Fibroblast of villous mesenchyme (primary cell): ENCODE measurements at regions not wholly inside any gene's neighbourhood (a gene's known extent, or its start where the extent isn't known, plus 50 kb on each side); places are given as distances from the start of the nearest gene placed in this dataset.

Source experiments
- DNase-seq: peaks from one replicate; pipeline ENCODE4 v3.0.0-alpha.2; 2010; ENCODE audit warnings: low read depth
- H3K4me3 ChIP-seq: 2 replicates; pipeline ENCODE4 v1.5.1; 2011; ENCODE audit warnings: low read depth, mild to moderate bottlenecking, low read length
- TF ChIP-seq, protein P1 (sequence below): IDR thresholded peaks from 2 replicates; pipeline ENCODE4 v1.5.1; 2012; ENCODE audit warnings: low read depth, mild to moderate bottlenecking, low read length; ENCODE audit not compliant: insufficient read depth

DNA sequence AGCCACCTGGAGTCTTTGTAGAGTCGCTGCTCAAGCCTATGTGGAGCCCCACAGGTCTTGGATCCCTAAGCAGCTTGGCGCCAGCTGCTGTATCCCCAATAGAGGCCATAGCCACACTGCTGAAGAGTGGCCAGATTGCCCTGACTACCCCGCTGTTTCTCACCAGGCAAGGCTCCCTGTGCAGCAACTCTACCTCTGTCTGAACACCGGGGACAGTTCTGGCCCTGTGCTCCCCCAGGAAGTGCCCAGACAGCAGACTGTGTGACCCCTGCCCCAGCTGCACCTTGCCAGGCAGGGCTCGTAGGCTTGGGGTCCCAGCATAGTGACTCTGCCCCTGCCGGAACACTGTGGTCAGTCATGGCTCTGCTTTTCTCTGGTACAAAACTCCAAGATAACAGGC, 53.5 kb upstream of the GALNT13 start:
- no peak overlapping the region for H3K4me3 ChIP-seq
- no peak for DNase-seq
- TF ChIP-seq, protein P1, sequence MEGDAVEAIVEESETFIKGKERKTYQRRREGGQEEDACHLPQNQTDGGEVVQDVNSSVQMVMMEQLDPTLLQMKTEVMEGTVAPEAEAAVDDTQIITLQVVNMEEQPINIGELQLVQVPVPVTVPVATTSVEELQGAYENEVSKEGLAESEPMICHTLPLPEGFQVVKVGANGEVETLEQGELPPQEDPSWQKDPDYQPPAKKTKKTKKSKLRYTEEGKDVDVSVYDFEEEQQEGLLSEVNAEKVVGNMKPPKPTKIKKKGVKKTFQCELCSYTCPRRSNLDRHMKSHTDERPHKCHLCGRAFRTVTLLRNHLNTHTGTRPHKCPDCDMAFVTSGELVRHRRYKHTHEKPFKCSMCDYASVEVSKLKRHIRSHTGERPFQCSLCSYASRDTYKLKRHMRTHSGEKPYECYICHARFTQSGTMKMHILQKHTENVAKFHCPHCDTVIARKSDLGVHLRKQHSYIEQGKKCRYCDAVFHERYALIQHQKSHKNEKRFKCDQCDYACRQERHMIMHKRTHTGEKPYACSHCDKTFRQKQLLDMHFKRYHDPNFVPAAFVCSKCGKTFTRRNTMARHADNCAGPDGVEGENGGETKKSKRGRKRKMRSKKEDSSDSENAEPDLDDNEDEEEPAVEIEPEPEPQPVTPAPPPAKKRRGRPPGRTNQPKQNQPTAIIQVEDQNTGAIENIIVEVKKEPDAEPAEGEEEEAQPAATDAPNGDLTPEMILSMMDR = no peak

GRCh38 chr2:153819074-153819473, 52.6 kb upstream of the GALNT13 start:
- DNase-seq = no peak
- TF ChIP-seq, protein P1 = no peak
- H3K4me3 ChIP-seq = no peak overlapping the region

DNA sequence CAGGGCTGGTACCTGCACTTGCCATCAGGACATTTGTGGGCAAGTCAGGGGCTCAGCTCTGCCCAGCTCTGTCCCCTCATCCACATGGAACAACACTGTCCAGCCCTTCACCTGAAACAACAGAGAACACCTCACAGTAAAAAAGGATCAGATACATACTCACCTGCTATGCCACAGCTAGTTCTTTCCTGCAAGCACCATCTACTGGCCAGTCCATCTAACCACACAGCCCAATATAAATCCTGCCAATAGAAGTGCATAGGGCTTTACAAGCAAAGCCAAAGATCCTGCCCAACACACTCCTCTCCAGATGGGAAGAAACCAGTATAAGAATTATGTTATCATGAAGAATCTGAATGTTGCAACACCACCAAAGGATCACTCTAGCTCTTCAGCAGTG, 52.2 kb upstream of the GALNT13 start:
- TF ChIP-seq, protein P1 = no peak
- no peak overlapping the region for H3K4me3 ChIP-seq
- DNase-seq = no peak
